ENCODE measurements at regions not wholly inside any gene's neighbourhood (a gene's known extent, or its start where the extent isn't known, plus 50 kb on each side); places are given as distances from the start of the nearest gene placed in this dataset.
"Not testable (repeated sequence)": the region's sequence is repeated elsewhere in the genome, so short reads cannot be mapped to it uniquely, and the experiment has no call there.

- not testable (repeated sequence) for DNase-seq, H3K4me1 Mint-ChIP-seq, H3K36me3 Mint-ChIP-seq, H3K9me3 Mint-ChIP-seq, H3K27me3 Mint-ChIP-seq, H3K27ac Mint-ChIP-seq, H3K4me3 Mint-ChIP-seq
Observed at GRCh38 chr1:138842-139241, 312.6 kb downstream of the OR4F29 start.

DNA sequence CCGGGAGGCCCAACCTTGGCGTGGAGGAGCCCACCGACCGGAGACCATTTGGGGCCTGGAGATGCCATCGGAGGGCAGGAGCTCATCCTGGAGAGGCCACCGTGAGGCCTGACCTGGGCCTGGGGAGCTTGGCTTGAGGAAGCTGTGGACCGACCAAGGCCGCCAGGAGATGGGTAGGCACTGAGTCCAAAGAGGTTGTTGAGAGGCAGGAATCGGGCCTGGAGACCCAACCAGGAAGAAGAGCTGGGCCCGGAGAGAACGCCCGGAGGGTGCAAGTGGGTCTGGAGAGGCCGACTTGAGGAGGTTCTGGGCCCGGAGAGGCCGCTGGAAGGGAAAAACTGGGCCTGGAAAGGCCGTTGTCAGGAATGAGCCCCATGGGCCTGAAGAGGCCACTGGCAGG lies 313.8 kb downstream of the OR4F29 start:
- not testable (repeated sequence) for H3K27ac Mint-ChIP-seq, H3K9me3 Mint-ChIP-seq, H3K4me1 Mint-ChIP-seq, H3K27me3 Mint-ChIP-seq, H3K36me3 Mint-ChIP-seq, DNase-seq, H3K4me3 Mint-ChIP-seq

- not testable (repeated sequence) for DNase-seq, H3K4me3 Mint-ChIP-seq, H3K27ac Mint-ChIP-seq, H3K4me1 Mint-ChIP-seq, H3K36me3 Mint-ChIP-seq, H3K9me3 Mint-ChIP-seq, H3K27me3 Mint-ChIP-seq
Observed at GRCh38 chr1:136344-136932, 315.0 kb downstream of the OR4F29 start.

- H3K4me1 Mint-ChIP-seq, H3K36me3 Mint-ChIP-seq, DNase-seq, H3K27me3 Mint-ChIP-seq, H3K27ac Mint-ChIP-seq, H3K9me3 Mint-ChIP-seq, H3K4me3 Mint-ChIP-seq: not testable (repeated sequence)
Observed at GRCh38 chr1:134936-135335, 316.5 kb downstream of the OR4F29 start.

DNA sequence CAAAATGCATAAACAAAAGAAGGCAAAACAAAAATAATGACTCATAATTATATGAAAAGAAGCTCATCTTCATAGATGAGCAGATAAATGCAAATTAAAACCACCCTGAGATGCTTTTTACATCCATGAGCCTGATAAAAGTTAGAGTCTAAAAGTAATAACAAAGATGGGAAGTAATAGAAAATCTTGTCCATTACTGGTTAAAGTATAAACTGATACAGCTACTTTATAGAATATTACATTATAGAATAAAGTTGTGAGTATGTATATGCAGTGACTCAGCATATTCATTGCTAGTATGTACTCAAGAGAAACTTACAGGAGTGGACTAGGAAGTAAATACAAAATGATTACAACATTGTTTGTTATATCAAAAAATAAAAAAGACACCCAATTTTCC lies 333.0 kb downstream of the OR4F29 start:
- not testable (repeated sequence) for DNase-seq, H3K27ac Mint-ChIP-seq, H3K9me3 Mint-ChIP-seq, H3K36me3 Mint-ChIP-seq, H3K4me1 Mint-ChIP-seq, H3K4me3 Mint-ChIP-seq, H3K27me3 Mint-ChIP-seq

GRCh38 chr1:115534-115933 lies 335.9 kb downstream of the OR4F29 start:
- H3K27me3 Mint-ChIP-seq, DNase-seq, H3K27ac Mint-ChIP-seq, H3K4me3 Mint-ChIP-seq, H3K4me1 Mint-ChIP-seq, H3K9me3 Mint-ChIP-seq, H3K36me3 Mint-ChIP-seq: not testable (repeated sequence)

GRCh38 chr1:104776-105175 lies 346.7 kb downstream of the OR4F29 start:
- not testable (repeated sequence) for H3K4me1 Mint-ChIP-seq, H3K4me3 Mint-ChIP-seq, H3K27me3 Mint-ChIP-seq, H3K36me3 Mint-ChIP-seq, DNase-seq, H3K9me3 Mint-ChIP-seq, H3K27ac Mint-ChIP-seq

- H3K27ac Mint-ChIP-seq, DNase-seq: not testable (repeated sequence)
Observed at GRCh38 chr1:99481-99880, 352.0 kb downstream of the OR4F29 start.

GRCh38 chr1:98811-99210 lies 352.7 kb downstream of the OR4F29 start:
- H3K4me3 Mint-ChIP-seq, H3K9me3 Mint-ChIP-seq, H3K27ac Mint-ChIP-seq, DNase-seq, H3K4me1 Mint-ChIP-seq, H3K36me3 Mint-ChIP-seq, H3K27me3 Mint-ChIP-seq: not testable (repeated sequence)

More at GRCh38 chr1:99481-99880, 352.0 kb downstream of the OR4F29 start:
- H3K4me1 Mint-ChIP-seq, H3K4me3 Mint-ChIP-seq, H3K27me3 Mint-ChIP-seq, H3K9me3 Mint-ChIP-seq, H3K36me3 Mint-ChIP-seq: not testable (repeated sequence)

DNA sequence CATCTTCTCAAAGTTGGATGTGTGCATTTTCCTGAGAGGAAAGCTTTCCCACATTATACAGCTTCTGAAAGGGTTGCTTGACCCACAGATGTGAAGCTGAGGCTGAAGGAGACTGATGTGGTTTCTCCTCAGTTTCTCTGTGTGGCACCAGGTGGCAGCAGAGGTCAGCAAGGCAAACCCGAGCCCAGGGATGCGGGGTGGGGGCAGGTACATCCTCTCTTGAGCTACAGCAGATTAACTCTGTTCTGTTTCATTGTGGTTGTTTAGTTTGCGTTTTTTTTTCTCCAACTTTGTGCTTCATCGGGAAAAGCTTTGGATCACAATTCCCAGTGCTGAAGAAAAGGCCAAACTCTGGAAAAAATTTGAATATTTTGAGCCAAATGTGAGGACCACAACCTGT lies 360.2 kb downstream of the OR4F29 start:
- not testable (repeated sequence) for H3K9me3 Mint-ChIP-seq, H3K27ac Mint-ChIP-seq, H3K4me3 Mint-ChIP-seq, DNase-seq, H3K27me3 Mint-ChIP-seq, H3K36me3 Mint-ChIP-seq, H3K4me1 Mint-ChIP-seq

DNA sequence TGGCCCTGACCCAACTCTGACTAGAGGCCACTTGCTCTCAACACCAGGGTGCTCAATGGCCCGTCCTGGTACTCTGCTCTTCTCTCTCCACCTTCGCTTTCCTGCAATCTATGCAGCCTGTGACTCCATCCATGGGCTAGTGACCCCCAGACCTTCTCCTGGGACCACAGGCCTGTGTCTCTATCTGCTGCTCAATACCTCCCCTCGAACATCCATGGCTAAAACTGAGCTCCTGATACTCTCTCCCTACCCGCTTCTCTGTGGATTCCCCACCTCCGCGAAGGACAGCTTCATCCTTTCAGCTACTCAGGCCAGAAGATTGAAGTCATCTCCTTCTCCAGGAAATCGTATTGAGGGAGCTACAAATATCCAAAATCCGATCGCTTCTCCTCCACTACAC lies 363.4 kb downstream of the OR4F29 start:
- H3K27me3 Mint-ChIP-seq, H3K4me1 Mint-ChIP-seq, H3K9me3 Mint-ChIP-seq, H3K4me3 Mint-ChIP-seq, DNase-seq, H3K27ac Mint-ChIP-seq, H3K36me3 Mint-ChIP-seq: not testable (repeated sequence)

- H3K9me3 Mint-ChIP-seq, H3K27me3 Mint-ChIP-seq, H3K4me3 Mint-ChIP-seq, H3K27ac Mint-ChIP-seq, H3K4me1 Mint-ChIP-seq, H3K36me3 Mint-ChIP-seq, DNase-seq: not testable (repeated sequence)
Observed at GRCh38 chr1:79152-79551, 372.3 kb downstream of the OR4F29 start.

- H3K9me3 Mint-ChIP-seq, H3K4me3 Mint-ChIP-seq, H3K4me1 Mint-ChIP-seq, H3K36me3 Mint-ChIP-seq, H3K27me3 Mint-ChIP-seq, H3K27ac Mint-ChIP-seq, DNase-seq: not testable (repeated sequence)
Observed at GRCh38 chr1:65119-65518, 386.4 kb downstream of the OR4F29 start, which contains the start of gene OR4F5. Gene OR4F5, plus strand, starts transcription at chr1:65419.

- H3K9me3 Mint-ChIP-seq, H3K4me1 Mint-ChIP-seq, H3K36me3 Mint-ChIP-seq, DNase-seq, H3K27me3 Mint-ChIP-seq, H3K27ac Mint-ChIP-seq, H3K4me3 Mint-ChIP-seq: not testable (repeated sequence)
Observed at GRCh38 chr1:56014-56531, 395.4 kb downstream of the OR4F29 start.

GRCh38 chr1:53182-53581 lies 398.3 kb downstream of the OR4F29 start:
- H3K4me1 Mint-ChIP-seq, H3K9me3 Mint-ChIP-seq, DNase-seq, H3K36me3 Mint-ChIP-seq, H3K27me3 Mint-ChIP-seq, H3K27ac Mint-ChIP-seq, H3K4me3 Mint-ChIP-seq: not testable (repeated sequence)

DNA sequence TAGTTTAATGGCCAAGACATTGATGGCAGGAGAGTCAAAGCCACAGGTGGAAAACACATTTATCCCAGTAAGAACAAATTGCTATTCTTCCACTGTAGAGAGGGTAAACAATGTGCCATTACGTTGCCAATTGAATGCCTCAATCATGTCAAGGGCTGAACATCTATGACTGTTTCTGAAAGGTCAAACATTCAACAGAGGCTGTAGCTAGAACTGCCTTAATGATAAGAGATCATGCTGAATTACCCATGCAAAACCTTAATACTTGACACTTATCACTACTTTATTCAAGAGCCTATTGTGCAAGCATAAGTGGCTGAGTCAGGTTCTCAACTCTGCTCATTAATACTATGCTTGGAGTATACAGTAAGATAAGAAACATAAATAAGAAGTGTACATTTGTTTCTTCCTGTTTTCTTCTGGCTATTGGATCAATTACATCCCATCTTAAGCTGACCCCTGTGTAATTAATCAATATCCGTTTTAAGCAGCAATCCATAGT lies 409.5 kb downstream of the OR4F29 start:
- not testable (repeated sequence) for H3K27me3 Mint-ChIP-seq, H3K36me3 Mint-ChIP-seq, H3K27ac Mint-ChIP-seq, DNase-seq, H3K4me3 Mint-ChIP-seq, H3K9me3 Mint-ChIP-seq, H3K4me1 Mint-ChIP-seq

GRCh38 chr1:41197-41596 lies 410.3 kb downstream of the OR4F29 start:
- H3K9me3 Mint-ChIP-seq, H3K36me3 Mint-ChIP-seq, H3K27ac Mint-ChIP-seq, DNase-seq, H3K4me1 Mint-ChIP-seq, H3K4me3 Mint-ChIP-seq, H3K27me3 Mint-ChIP-seq: not testable (repeated sequence)

All from activated naive CD8-positive, alpha-beta T cell treated with anti-CD3 and anti-CD28 coated beads for 36 hours (primary cell).